ENCODE measurements at regions not wholly inside any gene's neighbourhood (a gene's known extent, or its start where the extent isn't known, plus 50 kb on each side); places are given as distances from the start of the nearest gene placed in this dataset.
"Not testable (repeated sequence)": the region's sequence is repeated elsewhere in the genome, so short reads cannot be mapped to it uniquely, and the experiment has no call there.

GRCh38 chr5:20370061-20370460 is 382.1 kb upstream of the CDH18 start:
- DNase-seq, result no peak

- DNase-seq, result no peak
These were observed 381.5 kb upstream of the CDH18 start for GRCh38 chr5:20369518-20369885.

GRCh38 chr5:20368571-20369517 is 380.8 kb upstream of the CDH18 start:
- DNase-seq, result no peak

- DNase-seq, result no peak
These were observed 379.2 kb upstream of the CDH18 start for GRCh38 chr5:20367178-20367577.

- peak; percentile 64 for DNase-seq
These were observed 372.3 kb upstream of the CDH18 start for GRCh38 chr5:20360263-20360662.

GRCh38 chr5:20359377-20359776 is 371.4 kb upstream of the CDH18 start:
- DNase-seq, result no peak

- no peak for DNase-seq
These were observed 365.5 kb upstream of the CDH18 start for GRCh38 chr5:20353499-20353898.

GRCh38 chr5:20351849-20352248 is 363.8 kb upstream of the CDH18 start:
- DNase-seq, result no peak

- no peak for DNase-seq
These were observed 360.3 kb upstream of the CDH18 start for GRCh38 chr5:20348321-20348720.

GRCh38 chr5:20347334-20347733 is 359.3 kb upstream of the CDH18 start:
- DNase-seq, result no peak

GRCh38 chr5:20340126-20340525 is 352.1 kb upstream of the CDH18 start:
- no peak for DNase-seq

- no peak for DNase-seq
These were observed 348.0 kb upstream of the CDH18 start for GRCh38 chr5:20335978-20336377.

- no peak for DNase-seq
These were observed 343.8 kb upstream of the CDH18 start for GRCh38 chr5:20331826-20332225.

GRCh38 chr5:20323323-20323722 is 335.3 kb upstream of the CDH18 start:
- no peak for DNase-seq

- no peak for DNase-seq
These were observed 319.4 kb upstream of the CDH18 start for GRCh38 chr5:20307391-20307790.

- no peak for DNase-seq
These were observed 317.5 kb upstream of the CDH18 start for GRCh38 chr5:20305463-20305862.

GRCh38 chr5:20304570-20304969 is 316.6 kb upstream of the CDH18 start:
- not testable (repeated sequence) for DNase-seq

GRCh38 chr5:20300110-20300509 is 312.1 kb upstream of the CDH18 start:
- no peak for DNase-seq

- no peak for DNase-seq
These were observed 306.7 kb upstream of the CDH18 start for GRCh38 chr5:20294696-20295095.

- DNase-seq, result no peak
These were observed 303.8 kb upstream of the CDH18 start for GRCh38 chr5:20291766-20292165.

GRCh38 chr5:20287640-20288039 is 299.6 kb upstream of the CDH18 start:
- DNase-seq, result no peak

GRCh38 chr5:20286512-20286911 is 298.5 kb upstream of the CDH18 start:
- no peak for DNase-seq

- DNase-seq, result no peak
These were observed 288.9 kb upstream of the CDH18 start for GRCh38 chr5:20276959-20277263.

GRCh38 chr5:20276061-20276958 is 288.3 kb upstream of the CDH18 start:
- peak; percentile 13 for DNase-seq

Data from SHP77 treated with DMSO at 0.1 percent for 48 hours (cell line).